GM18909 (cell line): ENCODE measurements at regions not wholly inside any gene's neighbourhood (a gene's known extent, or its start where the extent isn't known, plus 50 kb on each side); places are given as distances from the start of the nearest gene placed in this dataset.

Source experiments
- ATAC-seq: cut with Tn5 transposase; IDR thresholded peaks from one replicate; pipeline ENCODE4 v1.9.1; 2021; ENCODE audit warnings: mild to moderate bottlenecking; ENCODE audit not compliant: unreplicated experiment, poor library complexity

GRCh38 chr2:106624787-106625380 lies 137.7 kb downstream of the CD8B2 start:
- no peak for ATAC-seq

- ATAC-seq = no peak
Observed at GRCh38 chr2:106628377-106628776, 141.2 kb downstream of the CD8B2 start.

GRCh38 chr2:106629981-106630380 lies 142.8 kb downstream of the CD8B2 start:
- no peak for ATAC-seq

GRCh38 chr2:106631281-106631680 lies 144.1 kb downstream of the CD8B2 start:
- ATAC-seq = no peak

- no peak for ATAC-seq
Observed at GRCh38 chr2:106638043-106638442, 150.9 kb downstream of the CD8B2 start.

- ATAC-seq = no peak
Observed at GRCh38 chr2:106638580-106638979, 151.4 kb downstream of the CD8B2 start.

- no peak for ATAC-seq
Observed at GRCh38 chr2:106642679-106643078, 155.5 kb downstream of the CD8B2 start.

- ATAC-seq = no peak
Observed at GRCh38 chr2:106644623-106645022, 157.5 kb downstream of the CD8B2 start.

- no peak for ATAC-seq
Observed at GRCh38 chr2:106646605-106647004, 159.4 kb downstream of the CD8B2 start.

- no peak for ATAC-seq
Observed at GRCh38 chr2:106649306-106649705, 162.1 kb downstream of the CD8B2 start.

GRCh38 chr2:106653465-106653864 lies 166.3 kb downstream of the CD8B2 start:
- no peak for ATAC-seq

GRCh38 chr2:106658616-106659015 lies 171.5 kb downstream of the CD8B2 start:
- no peak for ATAC-seq

GRCh38 chr2:106664669-106665068 lies 177.5 kb downstream of the CD8B2 start:
- peak; percentile 90 for ATAC-seq

- no peak for ATAC-seq
Observed at GRCh38 chr2:106667478-106668070, 180.4 kb downstream of the CD8B2 start.

- no peak for ATAC-seq
Observed at GRCh38 chr2:106685180-106685897, 198.2 kb downstream of the CD8B2 start.

GRCh38 chr2:106686814-106687213 lies 199.2 kb downstream of the ST6GAL2 start:
- ATAC-seq = no peak

GRCh38 chr2:106694964-106695470 lies 190.9 kb downstream of the ST6GAL2 start:
- ATAC-seq = no peak

GRCh38 chr2:106695919-106696318 lies 190.0 kb downstream of the ST6GAL2 start:
- ATAC-seq = no peak

- no peak for ATAC-seq
Observed at GRCh38 chr2:106700616-106701015, 185.4 kb downstream of the ST6GAL2 start.

- no peak for ATAC-seq
Observed at GRCh38 chr2:106701203-106702022, 184.6 kb downstream of the ST6GAL2 start.

GRCh38 chr2:106703161-106703560 lies 182.8 kb downstream of the ST6GAL2 start:
- ATAC-seq = no peak
